HepG2 (cell line): ENCODE measurements at regions not wholly inside any gene's neighbourhood (a gene's known extent, or its start where the extent isn't known, plus 50 kb on each side); places are given as distances from the start of the nearest gene placed in this dataset.

Experiments used
- EP300 ChIP-seq, 3 experiments: sonication (generic) in 1 of 3; formaldehyde crosslinking in 1 of 3; IDR thresholded peaks; 2 replicates each; pipeline versions ENCODE4 v1.5.1 to v1.6.1; 2011 to 2020; ENCODE audit warnings: low read depth in 2 of 3, low read length in 2 of 3, borderline replicate concordance in 1 of 3, improper control_type of control experiment in 1 of 3, mild to moderate bottlenecking in 1 of 3, missing genetic modification reagents in 1 of 3, moderate library complexity in 1 of 3
- HNRNPL ChIP-seq: fragments of 200-400 bp; formaldehyde crosslinking; IDR thresholded peaks from 2 replicates; pipeline ENCODE4 v1.6.1; 2017; ENCODE audit warnings: mild to moderate bottlenecking, low read depth, low read length

GRCh38 chr4:17132226-17132625 is 233.8 kb upstream of the LDB2 start:
- TF ChIP-seq HNRNPL (no peak), EP300 (IDR thresholded peaks at IDR 0.05; ENCODE audit: low read depth in 2 of 2, low read length in 2 of 2) (no peak), EP300 (CRISPR knock-in tag; IDR thresholded peaks at IDR 0.05; ENCODE audit: borderline replicate concordance) (no peak)
